GM06990 (cell line): ENCODE measurements at regions not wholly inside any gene's neighbourhood (a gene's known extent, or its start where the extent isn't known, plus 50 kb on each side); places are given as distances from the start of the nearest gene placed in this dataset.

Experiments
- DNase-seq: peaks from one replicate; pipeline ENCODE4 v3.0.0-alpha.2; 2011; ENCODE audit not compliant: insufficient read length; ENCODE audit errors: extremely low read depth
- H3K27me3 ChIP-seq: replicated peaks from 2 replicates; pipeline ENCODE4 v1.6.0; 2011; ENCODE audit warnings: low read length; ENCODE audit not compliant: control insufficient read depth, insufficient read depth
- H3K36me3 ChIP-seq: 2 replicates; pipeline ENCODE4 v1.5.1; 2011; ENCODE audit warnings: low read length; ENCODE audit not compliant: control insufficient read depth, insufficient read depth
- H3K4me3 ChIP-seq: replicated peaks from 2 replicates; pipeline ENCODE4 v1.5.1; 2011; ENCODE audit warnings: low read depth, mild to moderate bottlenecking, control low read depth, low read length
- CTCF ChIP-seq: IDR thresholded peaks from 2 replicates; pipeline ENCODE4 v1.5.1; 2011; ENCODE audit warnings: low read length, control low read depth, mild to moderate bottlenecking, inconsistent platforms; ENCODE audit not compliant: insufficient read depth, poor library complexity, severe bottlenecking

GRCh38 chr10:30183055-30183402, 123.6 kb upstream of the JCAD start:
- Histone ChIP-seq H3K4me3 (no peak overlapping the region), H3K27me3 (no peaks in the 10 kb centered on the region; the same call in 1 of the 2 replicates), H3K36me3 (no peaks in the 10 kb centered on the region)
- no peak for DNase-seq
- no peak for TF ChIP-seq CTCF

- no peak for TF ChIP-seq CTCF
- DNase-seq: no peak
- Histone ChIP-seq H3K36me3 (no peaks in the 10 kb centered on the region), H3K27me3 (no peaks in the 10 kb centered on the region; the same call in 1 of the 2 replicates), H3K4me3 (no peak overlapping the region)
These were observed 123.0 kb upstream of the JCAD start for GRCh38 chr10:30182191-30183054.

- Histone ChIP-seq H3K36me3 (no peaks in the 10 kb centered on the region), H3K4me3 (no peak overlapping the region), H3K27me3 (no peaks in the 10 kb centered on the region; the same call in 1 of the 2 replicates)
- DNase-seq: no peak
- TF ChIP-seq CTCF: no peak
These were observed 119.1 kb upstream of the JCAD start for GRCh38 chr10:30178356-30178964.

- no peaks in the 10 kb centered on the region for H3K36me3 ChIP-seq
- H3K27me3 ChIP-seq: no peaks in the 10 kb centered on the region; the same call in 1 of the 2 replicates
- DNase-seq: no peak
- no peak for TF ChIP-seq CTCF
- no peak overlapping the region for H3K4me3 ChIP-seq
These were observed 117.6 kb upstream of the JCAD start for GRCh38 chr10:30176776-30177533.

- TF ChIP-seq CTCF: no peak
- Histone ChIP-seq H3K27me3 (no peaks in the 10 kb centered on the region; the same call in 1 of the 2 replicates), H3K36me3 (no peaks in the 10 kb centered on the region), H3K4me3 (no peak overlapping the region)
- no peak for DNase-seq
These were observed 116.8 kb upstream of the JCAD start for GRCh38 chr10:30176182-30176581.
